ENCODE measurements at regions not wholly inside any gene's neighbourhood (a gene's known extent, or its start where the extent isn't known, plus 50 kb on each side); places are given as distances from the start of the nearest gene placed in this dataset.

DNA sequence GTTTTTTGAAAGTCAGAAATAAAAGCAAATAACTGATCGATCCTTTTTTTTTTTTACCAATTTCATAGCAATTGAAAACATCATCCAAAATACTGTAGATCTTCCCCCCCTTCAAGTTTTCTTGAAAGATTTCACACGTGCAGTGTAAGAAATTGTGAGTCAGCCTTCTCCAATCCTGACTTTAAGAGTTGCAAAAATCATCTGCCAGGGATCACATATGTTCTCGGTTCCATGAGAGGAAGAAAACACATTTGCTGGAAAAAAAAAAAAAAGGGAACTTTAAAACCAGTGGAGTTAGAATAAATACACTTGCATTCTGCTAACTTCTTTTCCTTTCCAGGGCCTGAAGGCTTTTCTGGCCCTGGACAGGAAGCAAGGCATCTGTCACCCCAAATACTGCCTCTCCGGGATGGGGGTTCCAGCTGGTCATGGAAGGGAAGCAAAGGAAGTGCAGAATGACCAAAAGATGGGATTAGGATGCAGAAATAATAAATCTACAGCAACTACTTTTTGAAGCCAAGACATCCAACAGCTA lies 198.4 kb upstream of the KIAA1217 start:
- no peak for DNase-seq
- no peak for ATAC-seq

DNA sequence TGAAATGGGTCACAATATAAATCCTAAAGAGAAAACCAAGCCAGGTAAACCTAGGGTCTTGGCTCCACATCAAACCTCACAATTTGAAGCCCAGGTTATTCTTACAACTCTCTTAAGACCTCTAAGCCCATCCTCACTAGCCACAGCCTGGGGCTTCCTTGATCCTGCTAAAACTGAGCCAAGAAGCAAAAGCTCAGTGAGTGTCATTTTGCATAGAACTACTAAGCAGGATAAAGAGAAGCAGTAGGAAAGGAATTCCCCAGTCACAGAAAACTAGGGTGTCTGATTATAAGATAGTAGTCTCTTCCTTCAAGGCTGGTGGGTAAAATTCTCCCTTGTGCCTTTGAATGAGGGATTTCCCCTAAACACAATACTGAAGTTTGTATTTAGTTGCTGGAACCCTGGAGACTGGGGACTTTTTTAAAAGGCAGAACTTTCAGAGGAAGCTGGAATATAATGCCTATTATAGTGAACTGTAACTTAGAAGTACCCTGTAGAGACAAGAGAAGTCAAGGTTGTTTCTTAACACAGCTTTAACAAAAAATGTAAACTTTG lies 196.6 kb upstream of the KIAA1217 start:
- ATAC-seq (no peak), DNase-seq (no peak)

DNA sequence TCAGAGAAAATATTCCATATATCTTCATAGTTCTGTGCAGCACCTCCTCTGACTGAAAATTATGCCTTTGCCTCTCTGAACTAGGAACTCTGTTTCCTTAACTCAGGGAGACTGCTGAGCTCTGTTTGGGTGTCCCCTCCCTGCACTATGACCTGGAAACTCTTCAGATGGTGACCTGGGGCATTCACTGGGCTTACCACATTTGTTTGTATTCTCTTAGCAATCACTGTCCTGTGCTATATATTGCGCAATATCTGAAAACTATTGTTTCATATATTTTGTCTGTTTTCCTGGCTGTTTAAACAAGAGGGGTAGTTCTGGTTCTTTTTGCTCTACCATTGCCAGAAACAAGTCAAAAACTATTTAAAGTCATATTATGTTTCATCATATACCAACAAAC lies 181.8 kb upstream of the KIAA1217 start:
- no peak for DNase-seq
- no peak for ATAC-seq

DNA sequence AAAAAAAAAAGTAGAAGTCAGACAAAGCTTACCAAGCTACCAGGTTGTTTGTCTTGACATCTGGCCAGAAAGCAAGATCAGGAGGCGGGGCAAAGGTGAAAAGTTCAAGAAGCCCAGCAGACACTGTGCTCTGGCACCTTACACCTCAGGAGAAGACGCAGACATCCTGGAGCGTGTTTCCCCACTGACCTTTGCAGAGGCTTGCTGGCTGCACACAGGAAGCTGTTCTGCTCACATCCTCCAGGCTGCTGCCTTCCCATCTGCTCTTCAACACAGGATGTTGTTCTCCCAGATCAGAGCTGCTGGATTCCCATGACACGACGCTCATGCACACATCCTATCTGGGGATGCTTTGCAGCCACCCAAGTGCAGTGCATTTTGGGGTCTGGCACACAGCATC lies 174.4 kb upstream of the KIAA1217 start:
- ATAC-seq (no peak), DNase-seq (no peak)

- DNase-seq (no peak), ATAC-seq (no peak)
These were observed 173.2 kb upstream of the KIAA1217 start for GRCh38 chr10:24035761-24036160.

GRCh38 chr10:24039315-24039714 lies 169.6 kb upstream of the KIAA1217 start:
- ATAC-seq, result no peak

DNA sequence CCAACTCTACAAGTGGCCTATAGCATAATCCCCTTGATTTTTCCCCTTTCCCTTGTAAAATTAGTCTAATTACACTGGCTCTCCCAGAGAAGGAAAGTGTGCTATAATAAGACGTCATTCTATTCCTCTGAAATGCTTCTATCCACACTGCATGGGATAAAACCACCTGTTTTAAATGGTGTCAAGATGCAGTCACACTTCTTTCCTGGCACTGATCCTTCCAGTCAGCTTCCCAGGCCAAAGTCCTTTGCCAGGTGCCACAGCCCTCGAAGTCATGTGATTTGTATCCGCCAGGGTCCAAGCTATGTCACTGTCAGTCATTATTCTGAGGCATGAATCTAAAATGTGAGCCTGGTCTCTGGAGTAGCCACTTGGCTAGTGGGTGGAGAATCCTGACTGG lies 169.0 kb upstream of the KIAA1217 start:
- no peak for ATAC-seq
- DNase-seq, result no peak

More at GRCh38 chr10:24039315-24039714, 169.6 kb upstream of the KIAA1217 start:
- DNase-seq, result no peak

- DNase-seq (no peak), ATAC-seq (no peak)
These were observed 167.9 kb upstream of the KIAA1217 start for GRCh38 chr10:24041034-24041433.

DNA sequence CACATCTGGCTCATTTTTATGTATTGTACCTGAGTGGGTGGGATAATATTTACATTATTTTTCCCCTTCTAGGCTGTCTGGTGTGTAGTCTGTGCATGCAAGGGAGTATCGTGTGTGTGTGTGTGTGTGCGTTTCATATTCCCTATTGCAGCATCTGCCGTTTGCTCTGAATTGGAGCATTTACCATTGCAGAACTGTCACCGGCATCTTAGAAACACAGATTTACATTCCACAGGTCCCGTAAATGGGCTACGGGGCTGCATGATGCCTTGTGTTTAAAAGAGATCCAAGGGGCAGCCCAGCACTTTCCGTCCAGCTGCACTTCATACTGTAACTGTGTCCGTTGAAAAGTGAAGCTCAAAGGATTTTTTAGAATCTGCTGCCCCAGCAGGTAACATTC lies 167.1 kb upstream of the KIAA1217 start:
- DNase-seq, result no peak
- no peak for ATAC-seq

GRCh38 chr10:24042884-24043283 lies 166.1 kb upstream of the KIAA1217 start:
- DNase-seq (no peak), ATAC-seq (no peak)

DNA sequence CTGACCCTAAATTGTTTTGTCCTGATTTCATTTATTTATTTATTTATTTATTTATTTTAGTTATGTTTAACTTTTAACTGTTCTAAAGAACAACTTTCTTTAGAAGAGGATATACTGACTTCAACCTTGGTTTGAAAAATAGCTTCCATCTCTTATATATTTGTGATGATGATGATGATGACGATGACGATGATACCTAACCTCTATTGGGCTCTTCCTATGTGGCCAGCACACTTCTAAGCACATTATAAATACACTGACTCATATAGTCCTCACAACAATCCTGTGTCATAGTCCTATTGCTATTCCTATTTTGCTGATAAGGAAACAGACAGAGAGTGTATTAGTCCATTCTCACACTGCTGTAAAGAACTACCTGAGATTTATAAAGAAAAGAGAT lies 162.9 kb upstream of the KIAA1217 start:
- no peak for DNase-seq

DNA sequence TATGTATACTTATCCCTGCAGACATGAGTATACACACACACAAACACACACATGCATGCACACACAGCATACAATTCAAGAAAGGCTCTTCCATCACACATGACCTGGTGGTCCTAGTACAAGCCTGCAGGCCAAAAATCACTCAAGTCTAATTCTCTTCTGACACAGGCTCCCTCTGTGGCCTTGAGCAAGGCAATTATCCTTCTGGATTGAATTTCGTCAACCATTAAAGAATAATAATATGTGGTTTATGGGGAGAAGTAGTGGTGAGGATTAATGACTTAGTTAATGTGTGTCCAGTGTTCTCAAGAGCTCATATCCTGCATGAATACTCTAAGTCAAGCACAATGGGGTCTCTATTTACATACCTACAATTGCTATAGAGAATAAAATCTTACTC lies 161.8 kb upstream of the KIAA1217 start:
- DNase-seq (no peak), ATAC-seq (no peak)

More for the DNA sequence above, 162.9 kb upstream of the KIAA1217 start:
- no peak for ATAC-seq

GRCh38 chr10:24054421-24054820 lies 154.5 kb upstream of the KIAA1217 start:
- ATAC-seq (no peak), DNase-seq (no peak)

GRCh38 chr10:24080207-24080606 lies 128.7 kb upstream of the KIAA1217 start:
- ATAC-seq (no peak), DNase-seq (no peak)

DNA sequence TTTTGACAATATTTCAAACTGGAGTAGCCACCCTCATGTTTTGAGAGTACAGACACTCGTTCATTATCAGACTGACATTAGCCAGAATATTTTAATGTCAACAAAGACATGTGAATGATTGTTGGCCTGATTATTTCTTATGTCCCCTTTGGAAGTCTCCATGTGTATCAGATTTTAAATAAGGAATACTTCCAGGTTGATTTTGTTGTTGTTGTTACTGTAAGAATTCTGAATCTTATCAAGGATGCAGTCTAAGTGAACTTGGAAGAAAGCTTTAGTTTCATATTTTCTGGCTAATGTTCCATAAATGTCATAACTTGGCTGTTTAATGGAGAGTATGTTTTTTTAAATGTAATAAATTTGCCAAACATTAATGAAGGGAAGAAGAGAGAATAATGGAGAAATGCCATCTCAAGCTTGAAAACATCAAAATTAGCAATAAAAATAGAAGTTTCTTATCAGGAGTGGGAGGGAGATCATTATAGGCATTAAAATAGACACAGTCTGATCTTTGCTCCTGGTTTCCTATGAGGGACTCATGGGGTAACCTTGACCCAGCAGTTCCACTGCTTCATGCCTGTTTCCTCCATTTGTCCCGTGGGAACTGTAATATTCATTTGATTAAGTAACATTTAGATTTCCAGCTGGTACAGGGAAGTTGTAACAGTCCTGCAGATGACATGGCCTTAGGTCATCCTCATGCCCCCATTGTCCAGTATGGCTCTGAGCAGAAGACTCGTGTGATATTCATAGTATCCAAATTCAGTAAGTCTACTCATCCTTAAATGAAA lies 122.4 kb upstream of the KIAA1217 start:
- ATAC-seq, result no peak

GRCh38 chr10:24091256-24091655 lies 117.7 kb upstream of the KIAA1217 start:
- no peak for ATAC-seq
- no peak for DNase-seq

More for the DNA sequence above, 122.4 kb upstream of the KIAA1217 start:
- no peak for DNase-seq

GRCh38 chr10:24096281-24096680 lies 112.7 kb upstream of the KIAA1217 start:
- DNase-seq (no peak), ATAC-seq (no peak)

GRCh38 chr10:24097751-24098207 lies 111.2 kb upstream of the KIAA1217 start:
- DNase-seq, result no peak
- no peak for ATAC-seq

DNA sequence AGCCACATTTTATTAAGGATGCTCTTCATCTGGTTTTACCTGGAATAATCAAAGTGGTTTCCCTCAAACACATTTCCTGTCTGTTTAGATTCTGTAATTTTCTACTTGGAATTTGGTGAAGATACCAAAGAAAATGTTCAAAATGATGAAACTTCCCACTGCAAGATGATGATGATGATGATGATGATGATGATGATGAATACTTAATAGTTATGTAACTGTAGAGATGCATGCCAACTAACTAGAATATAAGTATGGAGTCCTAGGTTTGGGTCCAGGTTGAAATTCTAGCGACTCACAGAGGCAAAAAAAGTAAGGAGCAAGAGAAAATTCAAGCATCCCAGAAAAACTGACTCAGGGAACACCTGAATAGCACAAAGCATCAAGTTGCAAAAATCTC lies 104.0 kb upstream of the KIAA1217 start:
- DNase-seq (no peak), ATAC-seq (no peak)

- DNase-seq, result no peak
- ATAC-seq, result no peak
These were observed 95.0 kb upstream of the KIAA1217 start for GRCh38 chr10:24113901-24114300.

DNA sequence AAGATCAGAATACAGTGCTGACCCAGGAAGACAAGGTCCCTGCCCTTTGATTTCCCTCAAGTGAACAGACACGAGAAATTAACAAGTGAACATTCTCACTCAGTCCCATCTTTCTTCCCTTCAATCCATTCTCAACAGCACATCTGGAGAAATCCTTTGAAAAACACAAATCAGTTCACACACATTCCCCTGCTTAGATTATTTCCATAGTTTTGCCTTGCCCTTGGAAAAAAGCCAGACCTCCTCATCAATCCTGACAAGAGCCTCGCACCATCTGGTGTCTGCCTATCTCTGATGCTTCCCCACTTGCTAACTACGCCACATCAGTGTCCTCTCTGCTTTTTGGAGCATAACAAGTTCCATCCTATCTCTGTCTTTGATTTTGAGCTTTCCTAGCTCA lies 94.4 kb upstream of the KIAA1217 start:
- no peak for ATAC-seq
- DNase-seq, result no peak

- ATAC-seq (no peak), DNase-seq (no peak)
These were observed 93.5 kb upstream of the KIAA1217 start for GRCh38 chr10:24115403-24115802.

DNA sequence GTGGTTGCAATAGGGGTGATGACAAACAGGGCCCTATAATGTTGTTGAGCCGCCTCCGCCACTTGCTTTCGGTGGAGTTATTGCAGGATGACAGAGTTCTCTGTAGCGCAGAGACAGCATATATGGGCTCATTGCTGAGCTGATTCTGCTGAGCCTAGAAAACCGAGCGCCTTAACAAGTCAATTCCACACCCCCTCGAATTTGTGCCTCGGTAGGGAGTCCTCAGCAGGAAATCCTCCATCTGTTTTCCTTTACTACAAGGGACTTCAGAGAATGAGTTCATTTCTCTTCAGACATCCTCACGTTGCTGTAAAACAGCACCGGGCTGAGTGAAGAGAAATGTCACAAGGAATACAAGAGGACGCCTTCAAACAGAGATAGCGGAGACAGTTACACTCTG lies 90.7 kb upstream of the KIAA1217 start:
- DNase-seq (no peak), ATAC-seq (no peak)

DNA sequence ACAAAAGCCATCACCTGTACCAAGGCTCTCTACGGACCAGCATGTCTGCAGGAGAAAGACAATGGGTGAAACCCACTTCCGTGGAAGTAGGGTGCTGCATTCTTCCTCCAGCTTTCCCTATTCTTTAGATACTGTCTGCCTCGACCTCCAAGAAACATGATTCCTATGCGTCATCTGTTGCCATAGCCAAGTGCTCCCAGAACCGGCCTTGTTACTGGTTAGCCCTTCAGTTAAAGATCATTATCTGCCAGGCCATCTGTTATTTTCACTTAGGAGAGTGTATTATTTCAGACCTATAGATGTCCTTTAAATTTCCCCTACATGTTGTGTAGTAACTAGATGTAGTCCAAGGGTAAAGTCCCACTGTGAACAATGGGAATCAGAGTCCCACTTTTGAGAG lies 89.0 kb upstream of the KIAA1217 start:
- ATAC-seq (no peak), DNase-seq (no peak)
